22Rv1 (cell line): ENCODE measurements at regions not wholly inside any gene's neighbourhood (a gene's known extent, or its start where the extent isn't known, plus 50 kb on each side); places are given as distances from the start of the nearest gene placed in this dataset.

Source experiments
- ZFX ChIP-seq: fragments of 450-650 bp; IDR thresholded peaks from 2 replicates; pipeline ENCODE4 v1.6.1; 2017; ENCODE audit warnings: antibody characterized with exemption, borderline replicate concordance
- TF ChIP-seq, protein P1 (sequence below): fragments of 450-650 bp; IDR thresholded peaks from 2 replicates; pipeline ENCODE4 v1.5.1; 2017; ENCODE audit warnings: mild to moderate bottlenecking

DNA sequence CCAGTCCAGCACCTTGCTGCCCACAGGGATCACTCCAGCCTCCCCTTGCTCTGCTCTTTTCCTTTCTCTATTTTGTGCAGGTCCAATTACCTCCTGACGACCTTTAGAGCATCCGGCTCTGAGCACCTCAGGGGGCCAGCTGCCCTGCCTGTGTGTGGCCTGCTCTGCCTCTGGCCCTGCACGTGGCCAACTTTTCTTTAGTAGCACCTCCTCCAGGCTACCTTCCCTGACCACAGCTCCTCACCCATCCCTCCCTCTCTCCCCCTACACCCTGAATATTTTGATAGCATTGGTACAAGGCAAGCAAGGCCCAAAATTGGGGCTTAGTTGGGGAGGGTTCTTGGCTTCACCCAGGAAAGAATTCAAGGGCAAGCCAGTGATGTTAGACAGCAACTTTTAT lies 66.9 kb upstream of the PRR20G start:
- TF ChIP-seq, protein P1, sequence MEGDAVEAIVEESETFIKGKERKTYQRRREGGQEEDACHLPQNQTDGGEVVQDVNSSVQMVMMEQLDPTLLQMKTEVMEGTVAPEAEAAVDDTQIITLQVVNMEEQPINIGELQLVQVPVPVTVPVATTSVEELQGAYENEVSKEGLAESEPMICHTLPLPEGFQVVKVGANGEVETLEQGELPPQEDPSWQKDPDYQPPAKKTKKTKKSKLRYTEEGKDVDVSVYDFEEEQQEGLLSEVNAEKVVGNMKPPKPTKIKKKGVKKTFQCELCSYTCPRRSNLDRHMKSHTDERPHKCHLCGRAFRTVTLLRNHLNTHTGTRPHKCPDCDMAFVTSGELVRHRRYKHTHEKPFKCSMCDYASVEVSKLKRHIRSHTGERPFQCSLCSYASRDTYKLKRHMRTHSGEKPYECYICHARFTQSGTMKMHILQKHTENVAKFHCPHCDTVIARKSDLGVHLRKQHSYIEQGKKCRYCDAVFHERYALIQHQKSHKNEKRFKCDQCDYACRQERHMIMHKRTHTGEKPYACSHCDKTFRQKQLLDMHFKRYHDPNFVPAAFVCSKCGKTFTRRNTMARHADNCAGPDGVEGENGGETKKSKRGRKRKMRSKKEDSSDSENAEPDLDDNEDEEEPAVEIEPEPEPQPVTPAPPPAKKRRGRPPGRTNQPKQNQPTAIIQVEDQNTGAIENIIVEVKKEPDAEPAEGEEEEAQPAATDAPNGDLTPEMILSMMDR: no peak
- TF ChIP-seq ZFX: no peak
